SK-N-SH treated with all-trans-retinoic acid at 6 μM for 48 hours (cell line): ENCODE measurements at regions not wholly inside any gene's neighbourhood (a gene's known extent, or its start where the extent isn't known, plus 50 kb on each side); places are given as distances from the start of the nearest gene placed in this dataset.

Source experiments
- ATAC-seq: fragments of 200-7000 bp; cut with Tn5 transposase; 3 replicates; pipeline ENCODE4 v1.9.1; 2020; ENCODE audit warnings: mild to moderate bottlenecking, moderate library complexity
- ARNTL ChIP-seq: fragments of 450-650 bp; formaldehyde crosslinking; IDR thresholded peaks from 2 replicates; pipeline ENCODE4 v1.5.0; 2020; ENCODE audit warnings: low read depth, mild to moderate bottlenecking, moderate library complexity, borderline replicate concordance
- BACH2 ChIP-seq: fragments of 250-450 bp; sonication (Bioruptor Pico); IDR thresholded peaks from 2 replicates; pipeline ENCODE4 v1.9.0; 2021; ENCODE audit warnings: mild to moderate bottlenecking, borderline replicate concordance
- CSDC2 ChIP-seq: fragments of 250-450 bp; sonication (Bioruptor Pico); IDR thresholded peaks from 2 replicates; pipeline ENCODE4 v1.5.0; 2020; ENCODE audit warnings: mild to moderate bottlenecking, moderate library complexity
- ESRRG ChIP-seq: fragments of 250-450 bp; sonication (Bioruptor Pico); IDR thresholded peaks from 2 replicates; pipeline ENCODE4 v1.6.1; 2021; ENCODE audit warnings: mild to moderate bottlenecking
- GLIS3 ChIP-seq: fragments of 250-450 bp; sonication (Bioruptor Pico); IDR thresholded peaks from 2 replicates; pipeline ENCODE4 v1.5.0; 2020; ENCODE audit warnings: mild to moderate bottlenecking, moderate library complexity
- ISL1 ChIP-seq: fragments of 250-450 bp; sonication (Bioruptor Pico); IDR thresholded peaks from 2 replicates; pipeline ENCODE4 v2.1.2; 2022; ENCODE audit warnings: mild to moderate bottlenecking, moderate library complexity
- POU6F1 ChIP-seq: fragments of 250-450 bp; sonication (Bioruptor Pico); IDR thresholded peaks from 2 replicates; pipeline ENCODE4 v1.8.0; 2021; ENCODE audit warnings: low read depth, mild to moderate bottlenecking, moderate library complexity, borderline replicate concordance
- PPARA ChIP-seq: fragments of 250-450 bp; sonication (Bioruptor Pico); IDR thresholded peaks from 2 replicates; pipeline ENCODE4 v1.5.0; 2020; ENCODE audit warnings: mild to moderate bottlenecking, borderline replicate concordance
- RARB ChIP-seq: fragments of 250-450 bp; sonication (Bioruptor Pico); IDR thresholded peaks from 2 replicates; pipeline ENCODE4 v1.8.0; 2021; ENCODE audit warnings: mild to moderate bottlenecking, moderate library complexity
- SNAI2 ChIP-seq: fragments of 250-450 bp; sonication (Bioruptor Pico); IDR thresholded peaks from 2 replicates; pipeline ENCODE4 v1.5.0; 2020; ENCODE audit warnings: mild to moderate bottlenecking, moderate library complexity
- TCF4 ChIP-seq: fragments of 250-450 bp; sonication (Bioruptor Pico); IDR thresholded peaks from 2 replicates; pipeline ENCODE4 v1.8.0; 2021; ENCODE audit warnings: mild to moderate bottlenecking, moderate library complexity, borderline replicate concordance
- TOX ChIP-seq: fragments of 250-450 bp; sonication (Bioruptor Pico); IDR thresholded peaks from 2 replicates; pipeline ENCODE4 v1.8.0; 2021; ENCODE audit warnings: mild to moderate bottlenecking, moderate library complexity, borderline replicate concordance
- TSHZ2 ChIP-seq: fragments of 250-450 bp; sonication (Bioruptor Pico); IDR thresholded peaks from 2 replicates; pipeline ENCODE4 v1.5.0; 2020; ENCODE audit warnings: mild to moderate bottlenecking, moderate library complexity
- ZC3H10 ChIP-seq: fragments of 250-450 bp; sonication (Bioruptor Pico); IDR thresholded peaks from 2 replicates; pipeline ENCODE4 v1.5.1; 2021; ENCODE audit warnings: mild to moderate bottlenecking, moderate library complexity
- ZFP3 ChIP-seq: fragments of 250-450 bp; sonication (Bioruptor Pico); IDR thresholded peaks from 2 replicates; pipeline ENCODE4 v1.5.0; 2020; ENCODE audit warnings: mild to moderate bottlenecking, moderate library complexity
- ZFP30 ChIP-seq: fragments of 450-650 bp; formaldehyde crosslinking; IDR thresholded peaks from 2 replicates; pipeline ENCODE4 v1.5.0; 2022; ENCODE audit warnings: mild to moderate bottlenecking, moderate library complexity
- ZNF8 ChIP-seq: fragments of 450-650 bp; formaldehyde crosslinking; IDR thresholded peaks from 2 replicates; pipeline ENCODE4 v1.5.0; 2020; ENCODE audit warnings: mild to moderate bottlenecking, moderate library complexity
- TF ChIP-seq, protein P1 (sequence below): fragments of 250-450 bp; sonication (Bioruptor Pico); IDR thresholded peaks from 2 replicates; pipeline ENCODE4 v1.5.1; 2020; ENCODE audit warnings: low read depth, mild to moderate bottlenecking, moderate library complexity
- TF ChIP-seq, protein P2 (sequence below): fragments of 250-450 bp; sonication (Bioruptor Pico); IDR thresholded peaks from 2 replicates; pipeline ENCODE4 v1.8.0; 2020; ENCODE audit warnings: mild to moderate bottlenecking, moderate library complexity, borderline replicate concordance

DNA sequence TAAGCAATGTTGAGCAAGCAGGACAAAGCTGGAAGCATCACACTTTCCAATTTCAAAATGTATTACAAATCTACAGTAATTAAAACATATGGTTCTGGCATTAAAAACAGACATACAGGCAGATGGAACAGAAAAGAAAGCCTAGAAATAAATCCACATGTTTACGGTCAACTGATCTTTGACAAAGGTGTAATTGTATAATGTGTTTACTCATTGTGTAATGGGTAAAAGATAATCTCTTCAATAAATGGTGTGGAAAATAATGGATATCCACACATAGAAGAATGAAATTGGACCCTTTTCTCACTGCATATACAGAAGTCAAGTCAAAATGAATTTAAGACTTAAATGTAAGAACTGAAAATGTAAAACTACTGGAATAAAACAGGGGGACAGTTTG lies 394.2 kb downstream of the ANKRD50 start:
- no peak for TF ChIP-seq BACH2
- TF ChIP-seq TOX = no peak
- no peak for TF ChIP-seq ZNF8
- no peak for TF ChIP-seq TCF4 (CRISPR knock-in tag)
- TF ChIP-seq GLIS3 (CRISPR knock-in tag) = no peak
- no peak for TF ChIP-seq ZFP30 (CRISPR knock-in tag)
- TF ChIP-seq SNAI2 = no peak
- no peak for TF ChIP-seq ISL1 (CRISPR knock-in tag)
- no peak for TF ChIP-seq RARB
- TF ChIP-seq PPARA = no peak
- TF ChIP-seq ZC3H10 (CRISPR knock-in tag) = no peak
- TF ChIP-seq POU6F1 (CRISPR knock-in tag) = no peak
- ATAC-seq = no peak

DNA sequence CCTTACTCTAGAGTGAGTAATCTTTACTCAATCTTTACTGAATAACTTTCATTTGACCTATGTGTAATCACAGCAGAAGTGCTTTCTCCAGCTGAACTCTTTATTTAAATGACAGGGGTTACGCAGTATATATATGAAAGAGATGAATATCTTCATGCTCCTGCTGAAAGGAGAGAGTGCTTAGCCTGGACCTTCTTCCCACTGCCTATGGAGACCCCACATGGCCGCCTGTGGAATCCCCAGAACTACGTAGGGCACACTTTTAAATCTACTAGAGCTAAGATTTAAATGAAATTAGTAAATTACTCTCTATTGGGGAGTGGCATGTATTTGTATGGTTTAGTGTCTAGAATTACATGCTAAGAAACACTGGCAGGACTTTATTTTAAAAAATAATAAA lies 391.2 kb downstream of the ANKRD50 start:
- TF ChIP-seq ZFP30 (CRISPR knock-in tag) (no peak), ISL1 (CRISPR knock-in tag) (peak; percentile 86), TCF4 (CRISPR knock-in tag) (no peak), ZFP3 (CRISPR knock-in tag) (peak; percentile 38; the same call in 1 of the 2 replicates)
- TF ChIP-seq, protein P1, sequence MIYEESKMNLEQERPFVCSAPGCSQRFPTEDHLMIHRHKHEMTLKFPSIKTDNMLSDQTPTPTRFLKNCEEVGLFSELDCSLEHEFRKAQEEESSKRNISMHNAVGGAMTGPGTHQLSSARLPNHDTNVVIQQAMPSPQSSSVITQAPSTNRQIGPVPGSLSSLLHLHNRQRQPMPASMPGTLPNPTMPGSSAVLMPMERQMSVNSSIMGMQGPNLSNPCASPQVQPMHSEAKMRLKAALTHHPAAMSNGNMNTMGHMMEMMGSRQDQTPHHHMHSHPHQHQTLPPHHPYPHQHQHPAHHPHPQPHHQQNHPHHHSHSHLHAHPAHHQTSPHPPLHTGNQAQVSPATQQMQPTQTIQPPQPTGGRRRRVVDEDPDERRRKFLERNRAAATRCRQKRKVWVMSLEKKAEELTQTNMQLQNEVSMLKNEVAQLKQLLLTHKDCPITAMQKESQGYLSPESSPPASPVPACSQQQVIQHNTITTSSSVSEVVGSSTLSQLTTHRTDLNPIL (CRISPR knock-in tag) = no peak
- ATAC-seq = peak; percentile 83

DNA sequence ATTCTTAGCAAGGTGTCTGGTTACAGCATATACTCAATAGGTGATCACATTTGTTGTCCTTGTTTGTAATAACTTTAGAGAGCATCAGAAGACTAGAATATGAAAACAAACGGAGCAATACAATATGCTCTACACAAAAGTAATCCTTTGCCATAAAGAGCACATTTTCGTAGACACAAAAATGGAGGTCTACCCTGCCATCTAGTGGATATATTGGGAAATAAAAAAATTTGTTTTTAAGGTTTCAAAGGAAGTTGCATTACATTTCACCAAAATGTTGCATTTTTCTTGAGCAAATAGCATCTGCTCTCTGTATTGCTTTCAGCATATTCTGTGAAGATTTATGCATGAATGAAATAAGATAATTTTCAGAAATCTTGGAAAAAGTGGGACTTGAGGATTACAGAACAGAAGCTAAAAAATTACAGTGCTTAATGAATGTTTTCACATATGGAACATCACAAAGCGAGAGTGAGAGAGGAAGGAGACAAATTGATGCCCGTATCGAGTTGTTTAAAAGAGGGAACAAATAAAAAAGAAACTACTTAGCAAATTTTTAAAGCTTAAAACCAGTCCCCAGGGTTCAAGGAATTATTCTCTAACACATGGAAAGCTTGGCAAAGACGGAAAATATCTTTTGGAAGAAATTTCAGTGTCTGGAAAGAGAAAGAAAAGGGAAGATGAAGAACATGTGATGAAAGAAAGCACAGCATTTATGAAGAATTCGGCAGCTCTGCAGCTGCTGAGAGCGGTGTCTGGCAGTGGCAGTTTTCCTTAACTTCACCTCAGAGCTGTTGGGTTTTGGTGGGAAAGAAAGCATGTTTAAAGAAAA lies 390.1 kb downstream of the ANKRD50 start:
- ATAC-seq = peak; percentile 66; the same call in 2 of the 3 replicates
- TF ChIP-seq GLIS3 (CRISPR knock-in tag) (no peak), POU6F1 (CRISPR knock-in tag) (no peak), TSHZ2 (no peak), CSDC2 (no peak), TCF4 (CRISPR knock-in tag) (no peak), ZFP3 (CRISPR knock-in tag) (no peak)

GRCh38 chr4:124325690-124326089 lies 386.8 kb downstream of the ANKRD50 start:
- ATAC-seq = no peak
- TF ChIP-seq TOX (no peak), SNAI2 (no peak), GLIS3 (CRISPR knock-in tag) (no peak), BACH2 (no peak), PPARA (no peak), RARB (no peak), ZFP30 (CRISPR knock-in tag) (no peak), ARNTL (no peak), ESRRG (CRISPR knock-in tag) (no peak)
- TF ChIP-seq, protein P2, sequence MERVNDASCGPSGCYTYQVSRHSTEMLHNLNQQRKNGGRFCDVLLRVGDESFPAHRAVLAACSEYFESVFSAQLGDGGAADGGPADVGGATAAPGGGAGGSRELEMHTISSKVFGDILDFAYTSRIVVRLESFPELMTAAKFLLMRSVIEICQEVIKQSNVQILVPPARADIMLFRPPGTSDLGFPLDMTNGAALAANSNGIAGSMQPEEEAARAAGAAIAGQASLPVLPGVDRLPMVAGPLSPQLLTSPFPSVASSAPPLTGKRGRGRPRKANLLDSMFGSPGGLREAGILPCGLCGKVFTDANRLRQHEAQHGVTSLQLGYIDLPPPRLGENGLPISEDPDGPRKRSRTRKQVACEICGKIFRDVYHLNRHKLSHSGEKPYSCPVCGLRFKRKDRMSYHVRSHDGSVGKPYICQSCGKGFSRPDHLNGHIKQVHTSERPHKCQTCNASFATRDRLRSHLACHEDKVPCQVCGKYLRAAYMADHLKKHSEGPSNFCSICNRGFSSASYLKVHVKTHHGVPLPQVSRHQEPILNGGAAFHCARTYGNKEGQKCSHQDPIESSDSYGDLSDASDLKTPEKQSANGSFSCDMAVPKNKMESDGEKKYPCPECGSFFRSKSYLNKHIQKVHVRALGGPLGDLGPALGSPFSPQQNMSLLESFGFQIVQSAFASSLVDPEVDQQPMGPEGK = no peak
